22Rv1 (cell line): ENCODE measurements at regions not wholly inside any gene's neighbourhood (a gene's known extent, or its start where the extent isn't known, plus 50 kb on each side); places are given as distances from the start of the nearest gene placed in this dataset.

Experiments used
- ZFX ChIP-seq: fragments of 450-650 bp; IDR thresholded peaks from 2 replicates; pipeline ENCODE4 v1.6.1; 2017; ENCODE audit warnings: antibody characterized with exemption, borderline replicate concordance
- TF ChIP-seq, protein P1 (sequence below): fragments of 450-650 bp; IDR thresholded peaks from 2 replicates; pipeline ENCODE4 v1.5.1; 2017; ENCODE audit warnings: mild to moderate bottlenecking

DNA sequence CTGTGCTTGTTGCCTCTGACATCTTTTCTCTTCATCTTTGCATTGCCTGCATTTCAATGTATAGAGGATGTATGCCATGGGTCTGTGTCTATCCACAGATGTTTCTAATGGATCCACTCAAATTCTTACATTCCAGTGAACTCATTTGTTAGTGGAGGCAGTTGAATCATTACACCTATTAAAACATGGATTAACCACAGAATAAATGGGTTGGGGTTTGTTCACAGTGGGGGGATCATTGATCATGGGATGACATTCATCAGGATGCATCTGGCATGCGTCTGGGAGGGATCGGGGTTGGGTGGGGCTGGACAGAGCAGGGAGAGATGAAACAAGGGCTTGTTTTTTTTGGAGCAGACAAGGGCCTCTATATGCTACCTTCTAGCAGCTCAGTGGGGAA is 182.5 kb downstream of the RHOU start:
- TF ChIP-seq, protein P1, sequence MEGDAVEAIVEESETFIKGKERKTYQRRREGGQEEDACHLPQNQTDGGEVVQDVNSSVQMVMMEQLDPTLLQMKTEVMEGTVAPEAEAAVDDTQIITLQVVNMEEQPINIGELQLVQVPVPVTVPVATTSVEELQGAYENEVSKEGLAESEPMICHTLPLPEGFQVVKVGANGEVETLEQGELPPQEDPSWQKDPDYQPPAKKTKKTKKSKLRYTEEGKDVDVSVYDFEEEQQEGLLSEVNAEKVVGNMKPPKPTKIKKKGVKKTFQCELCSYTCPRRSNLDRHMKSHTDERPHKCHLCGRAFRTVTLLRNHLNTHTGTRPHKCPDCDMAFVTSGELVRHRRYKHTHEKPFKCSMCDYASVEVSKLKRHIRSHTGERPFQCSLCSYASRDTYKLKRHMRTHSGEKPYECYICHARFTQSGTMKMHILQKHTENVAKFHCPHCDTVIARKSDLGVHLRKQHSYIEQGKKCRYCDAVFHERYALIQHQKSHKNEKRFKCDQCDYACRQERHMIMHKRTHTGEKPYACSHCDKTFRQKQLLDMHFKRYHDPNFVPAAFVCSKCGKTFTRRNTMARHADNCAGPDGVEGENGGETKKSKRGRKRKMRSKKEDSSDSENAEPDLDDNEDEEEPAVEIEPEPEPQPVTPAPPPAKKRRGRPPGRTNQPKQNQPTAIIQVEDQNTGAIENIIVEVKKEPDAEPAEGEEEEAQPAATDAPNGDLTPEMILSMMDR = no peak
- TF ChIP-seq ZFX = no peak
